IPS-18a (cell line): ENCODE measurements at regions not wholly inside any gene's neighbourhood (a gene's known extent, or its start where the extent isn't known, plus 50 kb on each side); places are given as distances from the start of the nearest gene placed in this dataset.

Experiments used
- H3K27ac ChIP-seq: one replicate; pipeline ENCODE4 v1.5.1; 2013; ENCODE audit warnings: low read length
- H3K27me3 ChIP-seq: one replicate; pipeline ENCODE4 v1.6.1; 2013; ENCODE audit warnings: mild to moderate bottlenecking, low read length; ENCODE audit not compliant: control insufficient read depth, insufficient read depth
- H3K36me3 ChIP-seq: one replicate; pipeline ENCODE4 v1.6.1; 2013; ENCODE audit warnings: low read depth, low read length; ENCODE audit not compliant: control insufficient read depth
- H3K4me1 ChIP-seq: one replicate; pipeline ENCODE4 v1.6.1; 2013; ENCODE audit warnings: low read depth, low read length; ENCODE audit not compliant: control insufficient read depth
- H3K4me3 ChIP-seq: one replicate; pipeline ENCODE4 v1.5.1; 2013; ENCODE audit warnings: low read length
- H3K9ac ChIP-seq: one replicate; pipeline ENCODE4 v1.6.1; 2013; ENCODE audit warnings: mild to moderate bottlenecking, low read length, moderate library complexity
- H3K9me3 ChIP-seq: one replicate; pipeline ENCODE4 v1.6.1; 2013; ENCODE audit warnings: low read depth, low read length; ENCODE audit not compliant: control insufficient read depth

GRCh38 chr2:5501807-5502206 lies 190.4 kb upstream of the SOX11 start:
- H3K4me3 ChIP-seq = no peak overlapping the region
- H3K4me1 ChIP-seq = peaks cover 3% of the 10 kb centered on the region
- no peaks in the 10 kb centered on the region for H3K27me3 ChIP-seq

GRCh38 chr2:5502385-5502784 lies 189.8 kb upstream of the SOX11 start:
- Histone ChIP-seq H3K9ac (no peak overlapping the region), H3K27me3 (no peaks in the 10 kb centered on the region), H3K4me1 (peaks cover 9% of the 10 kb centered on the region), H3K4me3 (no peak overlapping the region), H3K36me3 (no peaks in the 10 kb centered on the region), H3K9me3 (no peaks in the 10 kb centered on the region), H3K27ac (no peak overlapping the region)

More at GRCh38 chr2:5501807-5502206, 190.4 kb upstream of the SOX11 start:
- H3K27ac ChIP-seq = no peak overlapping the region
- H3K9me3 ChIP-seq = no peaks in the 10 kb centered on the region
- no peaks in the 10 kb centered on the region for H3K36me3 ChIP-seq
- no peak overlapping the region for H3K9ac ChIP-seq

- Histone ChIP-seq H3K36me3 (no peaks in the 10 kb centered on the region), H3K4me3 (no peak overlapping the region), H3K27ac (no peak overlapping the region), H3K9me3 (no peaks in the 10 kb centered on the region), H3K27me3 (no peaks in the 10 kb centered on the region), H3K9ac (no peak overlapping the region), H3K4me1 (peaks cover 10% of the 10 kb centered on the region)
Measured at GRCh38 chr2:5504756-5505155, 187.4 kb upstream of the SOX11 start.

GRCh38 chr2:5507367-5507766 lies 184.8 kb upstream of the SOX11 start:
- Histone ChIP-seq H3K9me3 (no peaks in the 10 kb centered on the region), H3K4me1 (peaks cover 10% of the 10 kb centered on the region), H3K27me3 (no peaks in the 10 kb centered on the region), H3K9ac (no peak overlapping the region), H3K4me3 (no peak overlapping the region), H3K36me3 (no peaks in the 10 kb centered on the region), H3K27ac (no peak overlapping the region)

- H3K9me3 ChIP-seq = no peaks in the 10 kb centered on the region
- H3K27ac ChIP-seq = no peak overlapping the region
- H3K4me3 ChIP-seq = no peak overlapping the region
- no peak overlapping the region for H3K9ac ChIP-seq
- H3K27me3 ChIP-seq = no peaks in the 10 kb centered on the region
- H3K4me1 ChIP-seq = peaks cover 10% of the 10 kb centered on the region
- no peaks in the 10 kb centered on the region for H3K36me3 ChIP-seq
Measured at GRCh38 chr2:5509362-5509761, 182.8 kb upstream of the SOX11 start.

- no peak overlapping the region for H3K27ac ChIP-seq
- no peaks in the 10 kb centered on the region for H3K36me3 ChIP-seq
- H3K4me1 ChIP-seq = peaks cover 10% of the 10 kb centered on the region
- no peak overlapping the region for H3K9ac ChIP-seq
- no peaks in the 10 kb centered on the region for H3K27me3 ChIP-seq
- no peaks in the 10 kb centered on the region for H3K9me3 ChIP-seq
- H3K4me3 ChIP-seq = no peak overlapping the region
Measured at GRCh38 chr2:5510082-5510481, 182.1 kb upstream of the SOX11 start.

- Histone ChIP-seq H3K9ac (no peak overlapping the region), H3K9me3 (no peaks in the 10 kb centered on the region), H3K27me3 (no peaks in the 10 kb centered on the region), H3K4me3 (no peak overlapping the region), H3K4me1 (no peaks in the 10 kb centered on the region), H3K36me3 (no peaks in the 10 kb centered on the region), H3K27ac (no peak overlapping the region)
Measured at GRCh38 chr2:5515693-5516092, 176.5 kb upstream of the SOX11 start.

GRCh38 chr2:5519286-5519685 lies 172.9 kb upstream of the SOX11 start:
- Histone ChIP-seq H3K4me3 (no peak overlapping the region), H3K9ac (no peak overlapping the region), H3K27ac (no peak overlapping the region), H3K9me3 (no peaks in the 10 kb centered on the region), H3K27me3 (no peaks in the 10 kb centered on the region), H3K36me3 (no peaks in the 10 kb centered on the region), H3K4me1 (no peaks in the 10 kb centered on the region)

- Histone ChIP-seq H3K27ac (no peak overlapping the region), H3K4me1 (no peaks in the 10 kb centered on the region), H3K9me3 (no peaks in the 10 kb centered on the region), H3K27me3 (no peaks in the 10 kb centered on the region), H3K9ac (no peak overlapping the region), H3K36me3 (no peaks in the 10 kb centered on the region), H3K4me3 (no peak overlapping the region)
Measured at GRCh38 chr2:5520463-5520972, 171.7 kb upstream of the SOX11 start.

- Histone ChIP-seq H3K9ac (no peak overlapping the region), H3K27me3 (no peaks in the 10 kb centered on the region), H3K27ac (no peak overlapping the region), H3K9me3 (no peaks in the 10 kb centered on the region), H3K4me1 (no peaks in the 10 kb centered on the region), H3K4me3 (no peak overlapping the region), H3K36me3 (no peaks in the 10 kb centered on the region)
Measured at GRCh38 chr2:5521461-5521860, 170.7 kb upstream of the SOX11 start.

- Histone ChIP-seq H3K9ac (no peak overlapping the region), H3K27me3 (no peaks in the 10 kb centered on the region), H3K36me3 (no peaks in the 10 kb centered on the region), H3K27ac (no peak overlapping the region), H3K4me3 (no peak overlapping the region), H3K4me1 (no peaks in the 10 kb centered on the region), H3K9me3 (no peaks in the 10 kb centered on the region)
Measured at GRCh38 chr2:5524551-5524950, 167.6 kb upstream of the SOX11 start.

- H3K4me1 ChIP-seq = no peaks in the 10 kb centered on the region
- H3K36me3 ChIP-seq = no peaks in the 10 kb centered on the region
- H3K27ac ChIP-seq = no peak overlapping the region
- no peaks in the 10 kb centered on the region for H3K9me3 ChIP-seq
- no peak overlapping the region for H3K4me3 ChIP-seq
- H3K27me3 ChIP-seq = no peaks in the 10 kb centered on the region
- H3K9ac ChIP-seq = no peak overlapping the region
Measured at GRCh38 chr2:5528706-5529105, 163.5 kb upstream of the SOX11 start.
